HFF-Myc (cell line): ENCODE measurements at regions not wholly inside any gene's neighbourhood (a gene's known extent, or its start where the extent isn't known, plus 50 kb on each side); places are given as distances from the start of the nearest gene placed in this dataset.

ENCODE experiments used
- DNase-seq: peaks from one replicate; pipeline ENCODE4 v3.0.0-alpha.2; 2011; ENCODE audit warnings: low read depth; ENCODE audit errors: extremely low read depth
- H3K4me3 ChIP-seq: replicated peaks from 2 replicates; pipeline ENCODE4 v1.5.1; 2011; ENCODE audit warnings: low read depth, mild to moderate bottlenecking, control low read depth, low read length
- CTCF ChIP-seq: IDR thresholded peaks from 2 replicates; pipeline ENCODE4 v1.5.1; 2012; ENCODE audit warnings: mild to moderate bottlenecking, low read depth, low read length, control low read depth; ENCODE audit errors: missing control alignments

- H3K4me3 ChIP-seq, result no peak overlapping the region
- TF ChIP-seq CTCF, result no peak
- no peak for DNase-seq
These were observed 129.3 kb upstream of the HAAO start for GRCh38 chr2:42921721-42922120.

DNA sequence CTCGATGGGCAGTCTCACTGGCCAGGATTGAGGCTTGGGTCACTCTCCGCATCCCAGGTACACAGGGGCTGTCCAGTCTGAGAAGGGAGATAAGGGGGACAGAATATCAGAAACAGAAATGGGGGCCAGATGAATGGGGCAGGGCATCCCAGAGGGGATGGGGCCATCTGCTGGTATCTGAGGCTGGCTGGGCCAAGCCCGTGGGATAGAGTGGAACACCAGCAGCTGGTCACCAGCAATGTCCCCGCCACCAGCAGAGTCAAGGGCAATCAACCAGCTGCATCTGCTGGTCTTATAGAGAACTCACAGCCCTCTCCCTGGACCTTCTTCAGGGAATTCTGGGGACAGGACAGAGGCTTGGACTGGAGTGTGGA lies 128.8 kb upstream of the HAAO start:
- no peak for TF ChIP-seq CTCF
- no peak for DNase-seq
- no peak overlapping the region for H3K4me3 ChIP-seq

- H3K4me3 ChIP-seq, result no peak overlapping the region
- no peak for TF ChIP-seq CTCF
- no peak for DNase-seq
These were observed 128.2 kb upstream of the HAAO start for GRCh38 chr2:42920446-42921146.

DNA sequence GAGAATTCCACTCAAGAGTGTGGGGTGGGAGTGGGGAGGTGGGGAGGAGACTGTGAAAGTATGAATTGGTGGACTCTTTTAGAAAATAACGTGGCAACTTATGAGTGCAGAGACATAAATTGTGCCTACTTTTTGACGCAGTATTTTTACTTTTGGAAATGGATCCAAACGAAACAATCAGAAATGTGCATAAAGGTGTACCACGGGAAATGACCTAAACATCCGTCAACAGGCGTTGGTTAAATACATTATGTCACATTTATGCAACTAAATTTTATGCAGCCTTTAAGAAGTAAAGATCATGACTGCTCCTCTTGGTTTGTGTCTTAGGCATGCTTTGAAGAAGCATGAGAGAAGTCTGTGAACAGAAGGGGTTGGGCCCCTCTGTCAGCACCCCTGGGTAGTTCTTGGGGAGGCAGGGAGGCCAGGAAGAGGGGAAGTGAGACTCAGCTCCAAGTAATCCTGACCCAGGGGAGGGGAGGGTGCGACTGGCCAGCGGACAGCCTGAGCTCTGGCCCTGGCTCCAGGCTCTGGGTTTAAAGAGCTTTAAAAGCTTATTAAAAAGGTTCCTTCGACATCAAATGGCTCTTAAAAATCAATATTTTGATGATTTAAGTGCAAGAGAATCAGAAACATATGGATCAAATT lies 126.4 kb upstream of the HAAO start:
- H3K4me3 ChIP-seq, result no peak overlapping the region
- DNase-seq, result no peak
- TF ChIP-seq CTCF, result no peak

DNA sequence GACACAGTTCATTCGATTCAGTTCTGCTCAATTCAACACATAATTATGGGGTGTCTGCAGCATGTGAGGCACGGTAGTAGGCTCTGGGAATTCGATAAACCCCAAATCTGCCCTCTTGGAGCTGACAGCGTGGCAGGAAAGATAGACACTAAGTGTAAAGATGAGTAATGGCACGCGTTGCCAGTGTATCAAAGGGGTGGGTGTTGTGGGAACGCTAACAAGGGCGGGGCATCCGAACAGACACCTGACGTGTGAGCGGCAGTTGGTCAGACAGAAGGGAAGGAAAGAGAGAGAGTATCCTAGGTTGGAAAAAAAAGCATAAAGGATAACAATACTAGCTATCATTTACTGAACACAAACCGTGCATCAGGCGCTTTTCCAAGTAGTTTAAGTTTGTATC lies 125.7 kb upstream of the HAAO start:
- H3K4me3 ChIP-seq, result peak overlapping the region; percentile 16; the same call in 1 of the 2 replicates
- no peak for DNase-seq
- TF ChIP-seq CTCF, result no peak

DNA sequence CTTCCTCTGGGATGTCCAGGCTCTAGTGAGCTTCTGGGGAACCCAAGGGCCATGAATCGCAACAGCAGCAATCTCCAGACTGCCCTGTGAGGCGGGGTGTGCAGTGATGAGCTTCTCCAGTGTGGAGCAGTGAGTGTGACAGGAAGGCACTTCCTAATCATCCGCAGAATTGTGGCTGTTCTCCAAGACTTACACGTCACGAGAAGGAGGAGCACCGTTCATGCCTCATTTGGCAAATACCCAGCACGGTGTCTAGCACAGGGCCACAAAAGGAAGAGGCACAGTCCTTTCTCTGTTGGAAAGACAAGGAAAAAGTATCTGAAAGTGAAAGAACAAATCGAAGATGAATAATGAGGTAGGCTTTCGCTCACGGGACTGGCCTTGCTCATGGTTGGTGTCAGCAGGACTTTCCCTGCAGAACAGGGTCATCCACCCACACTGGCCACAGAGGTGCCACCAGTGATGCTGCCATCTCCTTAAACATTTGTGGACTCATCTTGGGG lies 125.1 kb upstream of the HAAO start:
- TF ChIP-seq CTCF, result no peak
- DNase-seq, result peak; percentile 99
- H3K4me3 ChIP-seq, result peak overlapping the region; percentile 16
